G401 (cell line): ENCODE measurements at regions not wholly inside any gene's neighbourhood (a gene's known extent, or its start where the extent isn't known, plus 50 kb on each side); places are given as distances from the start of the nearest gene placed in this dataset.

ENCODE experiments used
- DNase-seq: peaks from one replicate; pipeline ENCODE4 v3.0.0-alpha.2; 2015; ENCODE audit warnings: low spot score
- in situ Hi-C: cut with HindIII; loops from 2 replicates; pipeline ENCODE4 v1.10.0; 2016; ENCODE audit warnings: low sequenced_read_pairs, mixed read lengths

- no peak for DNase-seq
- in situ Hi-C loops, result no loop called here
Observed at GRCh38 chr12:67920413-67920812, 68.8 kb upstream of the IFNG-AS1 start.

GRCh38 chr12:67921286-67921685, 68.0 kb upstream of the IFNG-AS1 start:
- in situ Hi-C loops, result no loop called here
- no peak for DNase-seq

GRCh38 chr12:67922245-67922644, 67.0 kb upstream of the IFNG-AS1 start:
- no peak for DNase-seq
- in situ Hi-C loops, result no loop called here

GRCh38 chr12:67925077-67925476, 64.2 kb upstream of the IFNG-AS1 start:
- no peak for DNase-seq
- in situ Hi-C loops, result no loop called here

- in situ Hi-C loops, result no loop called here
- no peak for DNase-seq
Observed at GRCh38 chr12:67925552-67925951, 63.7 kb upstream of the IFNG-AS1 start.

GRCh38 chr12:67926063-67926462, 63.2 kb upstream of the IFNG-AS1 start:
- DNase-seq, result no peak
- in situ Hi-C loops, result no loop called here

- DNase-seq, result no peak
- in situ Hi-C loops, result no loop called here
Observed at GRCh38 chr12:67927324-67927723, 61.9 kb upstream of the IFNG-AS1 start.

- in situ Hi-C loops, result no loop called here
- DNase-seq, result no peak
Observed at GRCh38 chr12:67927815-67928214, 61.4 kb upstream of the IFNG-AS1 start.

GRCh38 chr12:67928621-67929383, 60.4 kb upstream of the IFNG-AS1 start:
- in situ Hi-C loops, result no loop called here
- no peak for DNase-seq

GRCh38 chr12:67929384-67929772, 59.9 kb upstream of the IFNG-AS1 start:
- in situ Hi-C loops, result no loop called here
- no peak for DNase-seq

- in situ Hi-C loops, result no loop called here
- DNase-seq, result no peak
Observed at GRCh38 chr12:67937822-67938221, 51.4 kb upstream of the IFNG-AS1 start.
